GM18505 (cell line): ENCODE measurements at regions not wholly inside any gene's neighbourhood (a gene's known extent, or its start where the extent isn't known, plus 50 kb on each side); places are given as distances from the start of the nearest gene placed in this dataset.
"Not testable (repeated sequence)": the region's sequence is repeated elsewhere in the genome, so short reads cannot be mapped to it uniquely, and the experiment has no call there.

ENCODE experiments used
- ATAC-seq: cut with Tn5 transposase; IDR thresholded peaks from one replicate; pipeline ENCODE4 v1.9.1; 2021; ENCODE audit not compliant: unreplicated experiment
- POLR2A ChIP-seq: IDR thresholded peaks from 4 replicates; pipeline ENCODE4 v1.6.1; 2011; ENCODE audit warnings: borderline replicate concordance; ENCODE audit not compliant: insufficient read depth, insufficient read length; ENCODE audit errors: extremely low read depth

GRCh38 chr14:71165121-71166031 lies 258.1 kb downstream of the PCNX1 start:
- no peak for TF ChIP-seq POLR2A
- no peak for ATAC-seq

- ATAC-seq = no peak
Measured at GRCh38 chr14:71166180-71166837, 259.1 kb downstream of the PCNX1 start.

GRCh38 chr14:71167325-71167950 lies 260.2 kb downstream of the PCNX1 start:
- ATAC-seq = not testable (repeated sequence)

More at GRCh38 chr14:71166180-71166837, 259.1 kb downstream of the PCNX1 start:
- TF ChIP-seq POLR2A = no peak

GRCh38 chr14:71168161-71168560 lies 260.9 kb downstream of the PCNX1 start:
- not testable (repeated sequence) for ATAC-seq

- no peak for TF ChIP-seq POLR2A
- no peak for ATAC-seq
Measured at GRCh38 chr14:71168564-71169427, 261.5 kb downstream of the PCNX1 start.

GRCh38 chr14:71169861-71170260 lies 262.6 kb downstream of the PCNX1 start:
- ATAC-seq = no peak
- TF ChIP-seq POLR2A = no peak

- no peak for ATAC-seq
- TF ChIP-seq POLR2A = no peak
Measured at GRCh38 chr14:71175491-71175890, 268.2 kb downstream of the PCNX1 start.

- no peak for ATAC-seq
Measured at GRCh38 chr14:71179066-71179465, 271.8 kb downstream of the PCNX1 start.

GRCh38 chr14:71180397-71180796 lies 273.1 kb downstream of the PCNX1 start:
- TF ChIP-seq POLR2A = no peak
- ATAC-seq = no peak

More at GRCh38 chr14:71179066-71179465, 271.8 kb downstream of the PCNX1 start:
- no peak for TF ChIP-seq POLR2A

- no peak for TF ChIP-seq POLR2A
- ATAC-seq = no peak
Measured at GRCh38 chr14:71181215-71182003, 274.1 kb downstream of the PCNX1 start.

GRCh38 chr14:71183876-71184689 lies 276.8 kb downstream of the PCNX1 start:
- no peak for TF ChIP-seq POLR2A
- no peak for ATAC-seq
